IMR-90 (cell line): ENCODE measurements at regions not wholly inside any gene's neighbourhood (a gene's known extent, or its start where the extent isn't known, plus 50 kb on each side); places are given as distances from the start of the nearest gene placed in this dataset.

Experiments used
- ATAC-seq: fragments of 200-7000 bp; cut with Tn5 transposase; 2 replicates; pipeline ENCODE4 v1.9.1; 2020; ENCODE audit warnings: low read depth, mild to moderate bottlenecking, moderate library complexity
- BruUV-seq: library from RNA; stranded (reverse); fragments of 400-500 nt; replicated peaks from 2 replicates; lab custom pipeline; 2021; lab: Mats Ljungman, UMichigan
- CTCF ChIA-PET: fragments of 300-600 bp; formaldehyde crosslinking; extraction: SDS; loops from one replicate; lab custom pipeline; 2021; ENCODE audit warnings: antibody characterized with exemption; lab: Yijun Ruan, JAX
- POLR2A ChIA-PET: fragments of 300-600 bp; sonication (Branson Sonifier 250); formaldehyde crosslinking; loops from one replicate; lab custom pipeline; 2022; ENCODE audit warnings: antibody characterized with exemption; ENCODE audit not compliant: unreplicated experiment; lab: Charles Lee
- DNase-seq: peaks from one replicate; pipeline ENCODE4 v3.0.0; 2013
- H2AFZ ChIP-seq: replicated peaks from 2 replicates; pipeline ENCODE3; 2013; ENCODE audit warnings: low read length, mild to moderate bottlenecking; ENCODE audit not compliant: poor library complexity
- H2AK5ac ChIP-seq: 2 replicates; pipeline ENCODE4 v1.6.1; 2013; ENCODE audit warnings: low read depth, low read length, inconsistent platforms
- H2AK9ac ChIP-seq: replicated peaks from 2 replicates; pipeline ENCODE3; 2013; ENCODE audit warnings: mild to moderate bottlenecking, low read depth, low read length, moderate library complexity; ENCODE audit not compliant: poor library complexity
- H2BK120ac ChIP-seq: 2 replicates; pipeline ENCODE4 v1.6.1; 2013; ENCODE audit warnings: low read depth, low read length, inconsistent platforms
- H2BK15ac ChIP-seq: 3 replicates; pipeline ENCODE4 v1.6.1; 2013; ENCODE audit warnings: low read depth, low read length, inconsistent platforms
- H2BK20ac ChIP-seq: 2 replicates; pipeline ENCODE4 v1.6.1; 2013; ENCODE audit warnings: low read depth, mild to moderate bottlenecking, inconsistent platforms, low read length, moderate library complexity
- H2BK5ac ChIP-seq: 2 replicates; pipeline ENCODE4 v1.6.1; 2013; ENCODE audit warnings: mild to moderate bottlenecking, low read depth, low read length, inconsistent platforms; ENCODE audit not compliant: poor library complexity, severe bottlenecking
- H3K14ac ChIP-seq: replicated peaks from 2 replicates; pipeline ENCODE4 v1.6.1; 2013; ENCODE audit warnings: low read depth, low read length, inconsistent platforms
- H3K18ac ChIP-seq: 2 replicates; pipeline ENCODE4 v1.6.1; 2013; ENCODE audit warnings: low read depth, low read length, control low read depth
- H3K23ac ChIP-seq: 2 replicates; pipeline ENCODE4 v1.6.1; 2013; ENCODE audit warnings: low read depth, low read length, inconsistent platforms
- H3K27ac ChIP-seq: 2 replicates; pipeline ENCODE4 v1.5.1; 2013; ENCODE audit warnings: mild to moderate bottlenecking, control low read depth, low read length; ENCODE audit not compliant: insufficient read depth
- H3K27me3 ChIP-seq: 2 replicates; pipeline ENCODE4 v1.6.1; 2013; ENCODE audit warnings: low read length; ENCODE audit not compliant: control insufficient read depth, insufficient read depth
- H3K36me3 ChIP-seq: 2 replicates; pipeline ENCODE4 v1.6.1; 2013; ENCODE audit warnings: low read length, mixed read lengths; ENCODE audit not compliant: control insufficient read depth, insufficient read depth
- H3K4ac ChIP-seq: 2 replicates; pipeline ENCODE4 v1.6.1; 2013; ENCODE audit warnings: low read depth, low read length, inconsistent platforms
- H3K4me1 ChIP-seq: 2 replicates; pipeline ENCODE4 v1.6.1; 2013; ENCODE audit warnings: low read length, mixed read lengths; ENCODE audit not compliant: control insufficient read depth, insufficient read depth
- H3K4me2 ChIP-seq: 2 replicates; pipeline ENCODE4 v1.6.1; 2013; ENCODE audit warnings: low read depth, mild to moderate bottlenecking, control low read depth, low read length, moderate library complexity
- H3K4me3 ChIP-seq: 2 replicates; pipeline ENCODE4 v1.5.1; 2013; ENCODE audit warnings: low read depth, mild to moderate bottlenecking, control low read depth, low read length, moderate library complexity; ENCODE audit not compliant: insufficient read depth
- H3K56ac ChIP-seq: 2 replicates; pipeline ENCODE4 v1.6.1; 2013; ENCODE audit warnings: low read length, inconsistent platforms; ENCODE audit not compliant: insufficient read depth; ENCODE audit errors: extremely low read depth
- H3K79me1 ChIP-seq, 2 experiments: 2 replicates each; pipeline ENCODE4 v1.6.1; 2013; ENCODE audit warnings: low read length in 2 of 2, inconsistent platforms in 1 of 2, low read depth in 1 of 2
- H3K9ac ChIP-seq: 2 replicates; pipeline ENCODE4 v1.6.1; 2013; ENCODE audit warnings: low read depth, low read length, control low read depth
- H3K9me1 ChIP-seq: 2 replicates; pipeline ENCODE4 v1.6.1; 2013; ENCODE audit warnings: low read length, inconsistent platforms; ENCODE audit not compliant: insufficient read depth
- H3K9me3 ChIP-seq: 2 replicates; pipeline ENCODE4 v1.6.1; 2013; ENCODE audit warnings: low read length; ENCODE audit not compliant: control insufficient read depth, insufficient read depth
- H4K20me1 ChIP-seq: 2 replicates; pipeline ENCODE4 v1.6.1; 2013; ENCODE audit warnings: low read length, inconsistent platforms; ENCODE audit not compliant: insufficient read depth
- H4K5ac ChIP-seq: 2 replicates; pipeline ENCODE4 v1.6.1; 2013; ENCODE audit warnings: mild to moderate bottlenecking, low read depth, low read length, control low read depth
- H4K8ac ChIP-seq, 2 experiments: 2 replicates each; pipeline ENCODE4 v1.6.1; 2013; ENCODE audit warnings: low read depth in 2 of 2, low read length in 2 of 2, control low read depth in 1 of 2, inconsistent platforms in 1 of 2
- H4K91ac ChIP-seq: 2 replicates; pipeline ENCODE4 v1.6.1; 2013; ENCODE audit warnings: low read depth, low read length, inconsistent platforms; ENCODE audit not compliant: insufficient read depth
- CHD1 ChIP-seq: IDR thresholded peaks from 2 replicates; pipeline ENCODE4 v1.6.1; 2012; ENCODE audit warnings: low read depth, low read length, improper control_type of control experiment
- CTCF ChIP-seq: conservative IDR thresholded peaks from 2 replicates; pipeline ENCODE4 v1.5.1; 2012; ENCODE audit warnings: mild to moderate bottlenecking, low read depth, low read length, improper control_type of control experiment
- ELK1 ChIP-seq: fragments of 150-350 bp; IDR thresholded peaks from 2 replicates; pipeline ENCODE4 v1.6.1; 2016; ENCODE audit warnings: low read depth, mild to moderate bottlenecking, low read length, moderate library complexity, borderline replicate concordance
- MAFK ChIP-seq: IDR thresholded peaks from 2 replicates; pipeline ENCODE4 v1.6.1; 2012; ENCODE audit warnings: low read depth, low read length, improper control_type of control experiment
- MAZ ChIP-seq: IDR thresholded peaks from 2 replicates; pipeline ENCODE4 v1.6.1; 2012; ENCODE audit warnings: low read depth, mild to moderate bottlenecking, low read length, improper control_type of control experiment, moderate library complexity, borderline replicate concordance
- NFE2L2 ChIP-seq: fragments of 150-350 bp; IDR thresholded peaks from 2 replicates; pipeline ENCODE4 v1.6.1; 2016; ENCODE audit warnings: low read depth, mild to moderate bottlenecking, low read length
- POLR2A ChIP-seq: IDR thresholded peaks from 2 replicates; pipeline ENCODE4 v1.6.1; 2012; ENCODE audit warnings: mild to moderate bottlenecking, low read depth, low read length
- RAD21 ChIP-seq: IDR thresholded peaks from 2 replicates; pipeline ENCODE4 v1.6.1; 2012; ENCODE audit warnings: low read length, improper control_type of control experiment
- RCOR1 ChIP-seq: IDR thresholded peaks from 2 replicates; pipeline ENCODE4 v1.6.1; 2012; ENCODE audit warnings: mild to moderate bottlenecking, low read length, improper control_type of control experiment; ENCODE audit not compliant: insufficient replicate concordance
- RFX5 ChIP-seq: IDR thresholded peaks from 2 replicates; pipeline ENCODE4 v1.8.0; 2012; ENCODE audit warnings: low read depth, mild to moderate bottlenecking, low read length, moderate library complexity
- USF2 ChIP-seq: fragments of 150-350 bp; IDR thresholded peaks from 2 replicates; pipeline ENCODE4 v1.6.1; 2017; ENCODE audit warnings: mild to moderate bottlenecking, antibody characterized with exemption, low read length, low read depth
- dilution Hi-C: fragments of 300-500 bp; cut with HindIII; formaldehyde crosslinking; loops from one replicate; pipeline ENCODE4 v1.14.3; 2018; ENCODE audit warnings: low sequenced_read_pairs; ENCODE audit not compliant: unreplicated experiment
- in situ Hi-C: fragments of 300-500 bp; cut with MboI; formaldehyde crosslinking; loops from 3 replicates; pipeline ENCODE4 v1.14.3; 2019; ENCODE audit warnings: low sequenced_read_pairs, inconsistent platforms, mixed read lengths
- intact Hi-C: fragments of 100-400 bp; cut with micrococcal nuclease; formaldehyde crosslinking; loops from 2 replicates; pipeline ENCODE4 v1.10.0; 2022

GRCh38 chr5:159836691-159837090 is 79.6 kb upstream of the ADRA1B start:
- ChIA-PET POLR2A (no interaction called here), CTCF (no interaction called here)
- no peak overlapping the region for H3K14ac ChIP-seq
- no peak overlapping the region for H3K18ac ChIP-seq
- H3K36me3 ChIP-seq, result no peaks in the 10 kb centered on the region
- dilution Hi-C loops, result no loop called here
- H3K4ac ChIP-seq, result no peak overlapping the region
- no peak overlapping the region for H3K9ac ChIP-seq
- no peak overlapping the region for H3K27ac ChIP-seq
- H2BK20ac ChIP-seq, result no peak overlapping the region
- no peaks in the 10 kb centered on the region for H3K9me3 ChIP-seq
- in situ Hi-C loops, result no loop called here
- no peaks in the 10 kb centered on the region for H3K4me1 ChIP-seq
- BruUV-seq, result no TSS peak
- ATAC-seq (no peak), DNase-seq (no peak)
- no peaks in the 10 kb centered on the region for H3K9me1 ChIP-seq
- no peak overlapping the region for H2BK120ac ChIP-seq
- no peak overlapping the region for H4K5ac ChIP-seq
- H3K56ac ChIP-seq, result no peak overlapping the region
- no peak overlapping the region for H2AK9ac ChIP-seq
- no peaks in the 10 kb centered on the region for H4K20me1 ChIP-seq
- H2AK5ac ChIP-seq, result no peak overlapping the region
- intact Hi-C loops, result no loop called here
- no peak overlapping the region for H2BK15ac ChIP-seq
- no peak overlapping the region; the same call in 1 of the 2 replicates for H4K91ac ChIP-seq
- TF ChIP-seq POLR2A (no peak), CHD1 (no peak), RAD21 (no peak), MAFK (no peak), ELK1 (no peak), MAZ (no peak), RFX5 (no peak), NFE2L2 (no peak), RCOR1 (no peak), USF2 (no peak), CTCF (no peak)
- no peak overlapping the region for H2AFZ ChIP-seq
- H3K4me3 ChIP-seq, result no peak overlapping the region
- no peak overlapping the region for H4K8ac ChIP-seq
- H3K4me2 ChIP-seq, result no peak overlapping the region
- peaks cover 14% of the 10 kb centered on the region for H3K27me3 ChIP-seq
- no peak overlapping the region for H2BK5ac ChIP-seq
- no peak overlapping the region for H3K23ac ChIP-seq
- no peaks in the 10 kb centered on the region for H3K79me1 ChIP-seq
